Ovary (tissue), 3 donors: ENCODE measurements at regions not wholly inside any gene's neighbourhood (a gene's known extent, or its start where the extent isn't known, plus 50 kb on each side); places are given as distances from the start of the nearest gene placed in this dataset.

Experiments used
- CTCF ChIP-seq, 3 donors: fragments of 450-650 bp in 2 of 3; fragments of 200-600 bp in 1 of 3; IDR thresholded peaks; one replicate each; pipeline versions ENCODE4 v1.5.1 to v1.8.0; 2016 to 2022; ENCODE audit warnings: antibody characterized with exemption in 3 of 3, mild to moderate bottlenecking in 1 of 3
- POLR2A ChIP-seq: fragments of 450-650 bp; IDR thresholded peaks from one replicate; pipeline ENCODE4 v1.6.1; 2017; ENCODE audit warnings: antibody characterized with exemption, mild to moderate bottlenecking, moderate library complexity
- donor health status: DM: no; HTN: no; CAD: no.

GRCh38 chr12:126807312-126807865 lies 1459.6 kb upstream of the TMEM132C start:
- no peak for TF ChIP-seq CTCF (IDR thresholded peaks at IDR 0.05)
- no peak for TF ChIP-seq POLR2A
